ENCODE measurements at regions not wholly inside any gene's neighbourhood (a gene's known extent, or its start where the extent isn't known, plus 50 kb on each side); places are given as distances from the start of the nearest gene placed in this dataset.

DNA sequence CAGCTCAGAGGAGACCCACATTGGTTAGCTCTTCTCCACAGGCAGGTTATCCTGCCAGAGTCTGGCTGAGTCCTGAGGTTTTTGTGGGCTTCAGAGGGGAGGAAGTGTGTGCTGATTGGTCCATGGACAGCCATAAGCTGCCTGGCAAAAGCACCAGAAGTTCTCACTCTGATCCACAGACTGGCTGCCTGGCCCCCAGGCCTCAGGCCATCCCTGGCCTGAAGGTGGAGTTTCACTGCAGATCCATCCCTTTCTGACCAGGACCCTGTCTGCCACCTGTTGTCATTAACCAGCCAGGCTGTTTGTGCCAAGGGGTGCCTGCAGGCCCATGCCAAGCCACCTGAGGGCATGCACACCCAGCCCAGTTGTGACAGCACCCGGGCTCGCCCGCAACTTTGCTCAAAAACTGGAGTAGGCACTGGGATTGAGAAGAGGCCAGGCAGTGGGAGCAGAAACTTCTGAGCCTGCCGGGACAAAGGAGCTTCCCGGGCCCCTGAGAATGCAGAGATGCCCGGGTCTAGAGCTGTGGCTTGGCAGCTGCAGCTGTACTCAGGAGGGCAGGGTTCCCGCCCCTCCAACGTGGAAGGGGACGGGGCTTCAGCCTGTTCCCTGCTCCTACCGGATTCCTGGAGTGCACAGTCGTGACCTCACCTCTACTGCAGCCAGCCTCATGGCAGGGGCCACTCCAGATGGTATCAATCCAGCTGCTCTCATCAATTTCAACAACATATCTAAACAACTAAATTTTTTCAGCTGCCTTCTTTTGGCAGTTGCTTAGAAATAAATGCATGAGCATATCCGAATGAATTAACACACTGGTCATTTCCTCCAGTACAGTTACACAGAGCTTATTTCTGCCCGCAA, 1277.3 kb downstream of the SLC16A7 start:
- H3K4me3 ChIP-seq (replicated peaks in 1 of 2; ENCODE audit: low read depth in 1 of 2, low read length in 2 of 2): no peak overlapping the region
- intact Hi-C loops (cut with micrococcal nuclease): no loop called here
- DNase-seq (ENCODE audit: low read depth, low spot score): no peak

More for the DNA sequence above, 1277.3 kb downstream of the SLC16A7 start:
- H3K27me3 ChIP-seq (ENCODE audit: insufficient read depth, low read length): no peaks in the 10 kb centered on the region
- no peaks in the 10 kb centered on the region for H3K36me3 ChIP-seq (ENCODE audit: control insufficient read depth in 1 of 2, insufficient read depth in 2 of 2, low read length in 2 of 2)
- H2AFZ ChIP-seq (ENCODE audit: low read depth, low read length, poor library complexity, severe bottlenecking): no peak overlapping the region
- 0 out of 2 replicates have a peak, but pooled peaks have one; percentile 32 for ATAC-seq
- H3K4me2 ChIP-seq (ENCODE audit: low read length): no peak overlapping the region
- POLR2A ChIA-PET: no interaction called here
- CTCF ChIA-PET: no interaction called here
- H3K9me3 ChIP-seq (ENCODE audit: control insufficient read depth in 1 of 2, insufficient read depth in 1 of 2, low read depth in 1 of 2, low read length in 2 of 2): no peaks in the 10 kb centered on the region
- no TSS peak for BruUV-seq (replicated peaks)
- RAD21 ChIA-PET (ENCODE audit: low non-redundant PET in 1 of 2, low total read pairs in 2 of 2, uncharacterized antibody in 2 of 2, unreplicated experiment in 2 of 2): no interaction called here
- H3K4me1 ChIP-seq (ENCODE audit: control insufficient read depth in 1 of 2, insufficient read depth in 2 of 2, low read length in 2 of 2): no peaks in the 10 kb centered on the region
- no peaks in the 10 kb centered on the region for H3K79me2 ChIP-seq (ENCODE audit: insufficient read depth, low read length)
- TF ChIP-seq YY1 (IDR thresholded peaks at IDR 0.05; ENCODE audit: extremely low read depth, insufficient replicate concordance, low read depth, low read length) (no peak), EZH2phosphoT487 (IDR thresholded peaks at IDR 0.05; ENCODE audit: borderline replicate concordance) (no peak), ELF1 (IDR thresholded peaks at IDR 0.05; ENCODE audit: borderline replicate concordance, low read depth) (no peak), ZFX (IDR thresholded peaks at IDR 0.05) (no peak), EZH2 (IDR thresholded peaks at IDR 0.05) (no peak), SP1 (IDR thresholded peaks at IDR 0.05; ENCODE audit: low read depth) (no peak), TCF7L2 (IDR thresholded peaks at IDR 0.05; ENCODE audit: borderline replicate concordance, extremely low read depth, insufficient read depth, insufficient read length) (no peak), CEBPB (IDR thresholded peaks at IDR 0.05; ENCODE audit: low read depth) (no peak), CBX3 (IDR thresholded peaks at IDR 0.05; ENCODE audit: low read depth) (no peak)
- TF ChIP-seq, protein P1, sequence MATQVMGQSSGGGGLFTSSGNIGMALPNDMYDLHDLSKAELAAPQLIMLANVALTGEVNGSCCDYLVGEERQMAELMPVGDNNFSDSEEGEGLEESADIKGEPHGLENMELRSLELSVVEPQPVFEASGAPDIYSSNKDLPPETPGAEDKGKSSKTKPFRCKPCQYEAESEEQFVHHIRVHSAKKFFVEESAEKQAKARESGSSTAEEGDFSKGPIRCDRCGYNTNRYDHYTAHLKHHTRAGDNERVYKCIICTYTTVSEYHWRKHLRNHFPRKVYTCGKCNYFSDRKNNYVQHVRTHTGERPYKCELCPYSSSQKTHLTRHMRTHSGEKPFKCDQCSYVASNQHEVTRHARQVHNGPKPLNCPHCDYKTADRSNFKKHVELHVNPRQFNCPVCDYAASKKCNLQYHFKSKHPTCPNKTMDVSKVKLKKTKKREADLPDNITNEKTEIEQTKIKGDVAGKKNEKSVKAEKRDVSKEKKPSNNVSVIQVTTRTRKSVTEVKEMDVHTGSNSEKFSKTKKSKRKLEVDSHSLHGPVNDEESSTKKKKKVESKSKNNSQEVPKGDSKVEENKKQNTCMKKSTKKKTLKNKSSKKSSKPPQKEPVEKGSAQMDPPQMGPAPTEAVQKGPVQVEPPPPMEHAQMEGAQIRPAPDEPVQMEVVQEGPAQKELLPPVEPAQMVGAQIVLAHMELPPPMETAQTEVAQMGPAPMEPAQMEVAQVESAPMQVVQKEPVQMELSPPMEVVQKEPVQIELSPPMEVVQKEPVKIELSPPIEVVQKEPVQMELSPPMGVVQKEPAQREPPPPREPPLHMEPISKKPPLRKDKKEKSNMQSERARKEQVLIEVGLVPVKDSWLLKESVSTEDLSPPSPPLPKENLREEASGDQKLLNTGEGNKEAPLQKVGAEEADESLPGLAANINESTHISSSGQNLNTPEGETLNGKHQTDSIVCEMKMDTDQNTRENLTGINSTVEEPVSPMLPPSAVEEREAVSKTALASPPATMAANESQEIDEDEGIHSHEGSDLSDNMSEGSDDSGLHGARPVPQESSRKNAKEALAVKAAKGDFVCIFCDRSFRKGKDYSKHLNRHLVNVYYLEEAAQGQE (IDR thresholded peaks at IDR 0.05; ENCODE audit: low read depth): no peak
- TF ChIP-seq, protein P2, sequence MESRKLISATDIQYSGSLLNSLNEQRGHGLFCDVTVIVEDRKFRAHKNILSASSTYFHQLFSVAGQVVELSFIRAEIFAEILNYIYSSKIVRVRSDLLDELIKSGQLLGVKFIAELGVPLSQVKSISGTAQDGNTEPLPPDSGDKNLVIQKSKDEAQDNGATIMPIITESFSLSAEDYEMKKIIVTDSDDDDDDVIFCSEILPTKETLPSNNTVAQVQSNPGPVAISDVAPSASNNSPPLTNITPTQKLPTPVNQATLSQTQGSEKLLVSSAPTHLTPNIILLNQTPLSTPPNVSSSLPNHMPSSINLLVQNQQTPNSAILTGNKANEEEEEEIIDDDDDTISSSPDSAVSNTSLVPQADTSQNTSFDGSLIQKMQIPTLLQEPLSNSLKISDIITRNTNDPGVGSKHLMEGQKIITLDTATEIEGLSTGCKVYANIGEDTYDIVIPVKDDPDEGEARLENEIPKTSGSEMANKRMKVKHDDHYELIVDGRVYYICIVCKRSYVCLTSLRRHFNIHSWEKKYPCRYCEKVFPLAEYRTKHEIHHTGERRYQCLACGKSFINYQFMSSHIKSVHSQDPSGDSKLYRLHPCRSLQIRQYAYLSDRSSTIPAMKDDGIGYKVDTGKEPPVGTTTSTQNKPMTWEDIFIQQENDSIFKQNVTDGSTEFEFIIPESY (IDR thresholded peaks at IDR 0.05; ENCODE audit: extremely low read depth, insufficient replicate concordance, low read length): no peak
- TF ChIP-seq, protein P3, sequence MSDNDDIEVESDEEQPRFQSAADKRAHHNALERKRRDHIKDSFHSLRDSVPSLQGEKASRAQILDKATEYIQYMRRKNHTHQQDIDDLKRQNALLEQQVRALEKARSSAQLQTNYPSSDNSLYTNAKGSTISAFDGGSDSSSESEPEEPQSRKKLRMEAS (IDR thresholded peaks at IDR 0.05): no peak
- TF ChIP-seq, protein P4, sequence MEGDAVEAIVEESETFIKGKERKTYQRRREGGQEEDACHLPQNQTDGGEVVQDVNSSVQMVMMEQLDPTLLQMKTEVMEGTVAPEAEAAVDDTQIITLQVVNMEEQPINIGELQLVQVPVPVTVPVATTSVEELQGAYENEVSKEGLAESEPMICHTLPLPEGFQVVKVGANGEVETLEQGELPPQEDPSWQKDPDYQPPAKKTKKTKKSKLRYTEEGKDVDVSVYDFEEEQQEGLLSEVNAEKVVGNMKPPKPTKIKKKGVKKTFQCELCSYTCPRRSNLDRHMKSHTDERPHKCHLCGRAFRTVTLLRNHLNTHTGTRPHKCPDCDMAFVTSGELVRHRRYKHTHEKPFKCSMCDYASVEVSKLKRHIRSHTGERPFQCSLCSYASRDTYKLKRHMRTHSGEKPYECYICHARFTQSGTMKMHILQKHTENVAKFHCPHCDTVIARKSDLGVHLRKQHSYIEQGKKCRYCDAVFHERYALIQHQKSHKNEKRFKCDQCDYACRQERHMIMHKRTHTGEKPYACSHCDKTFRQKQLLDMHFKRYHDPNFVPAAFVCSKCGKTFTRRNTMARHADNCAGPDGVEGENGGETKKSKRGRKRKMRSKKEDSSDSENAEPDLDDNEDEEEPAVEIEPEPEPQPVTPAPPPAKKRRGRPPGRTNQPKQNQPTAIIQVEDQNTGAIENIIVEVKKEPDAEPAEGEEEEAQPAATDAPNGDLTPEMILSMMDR (IDR thresholded peaks at IDR 0.05 in 2 of 3, conservative IDR thresholded peaks at IDR 0.05 in 1 of 3; ENCODE audit: borderline replicate concordance in 1 of 3, insufficient read depth in 1 of 3, low read depth in 2 of 3, low read length in 2 of 3): no peak
- H3K9ac ChIP-seq (ENCODE audit: low read length): no peak overlapping the region
- 0 out of 2 replicates have a peak, but pooled peaks cover 6% of the 10 kb centered on the region for H3K9me2 ChIP-seq (ENCODE audit: insufficient read depth)
- no peaks in the 10 kb centered on the region for H4K20me1 ChIP-seq (ENCODE audit: insufficient read depth)
- H3K27ac ChIP-seq (ENCODE audit: low read depth, low read length): no peak overlapping the region
